ENCODE measurements at regions not wholly inside any gene's neighbourhood (a gene's known extent, or its start where the extent isn't known, plus 50 kb on each side); places are given as distances from the start of the nearest gene placed in this dataset.

- Histone ChIP-seq H3K27me3 (replicated peaks; ENCODE audit: control insufficient read depth, insufficient read depth, low read length) (no peaks in the 10 kb centered on the region), H3K9me3 (no peaks in the 10 kb centered on the region), H3K4me3 (ENCODE audit: low read depth, low read length) (no peak overlapping the region), H3K36me3 (ENCODE audit: control insufficient read depth, insufficient read depth, low read length) (no peaks in the 10 kb centered on the region), H3K4me1 (no peaks in the 10 kb centered on the region)
- CTCF ChIA-PET, result no interaction called here
- Mint-ChIP-seq H3K27ac (ENCODE audit: unreplicated experiment) (no peak overlapping the region), H3K9me3 (ENCODE audit: unreplicated experiment) (no peaks in the 10 kb centered on the region), H3K36me3 (ENCODE audit: insufficient read depth, unreplicated experiment) (no peaks in the 10 kb centered on the region), H3K4me1 (ENCODE audit: low read depth, unreplicated experiment) (no peaks in the 10 kb centered on the region), H3K4me3 (ENCODE audit: unreplicated experiment) (no peak overlapping the region), H3K27me3 (ENCODE audit: insufficient read depth, unreplicated experiment) (no peaks in the 10 kb centered on the region)
- POLR2A ChIA-PET, result no interaction called here
- no peak for TF ChIP-seq CTCF (IDR thresholded peaks at IDR 0.05; ENCODE audit: insufficient read depth in 1 of 2, low read depth in 1 of 2, low read length in 1 of 2, severe bottlenecking in 1 of 2, unreplicated experiment in 1 of 2)
- intact Hi-C loops (cut with micrococcal nuclease; ENCODE audit: unreplicated experiment), result no loop called here
- no peak for DNase-seq
- BruUV-seq (replicated peaks), result no TSS peak
These were observed 579.6 kb upstream of the IGFBP7 start for GRCh38 chr4:57689693-57690205.

GRCh38 chr4:57682275-57682674 lies 572.1 kb upstream of the IGFBP7 start:
- no peak for TF ChIP-seq CTCF (IDR thresholded peaks at IDR 0.05; ENCODE audit: insufficient read depth in 1 of 2, low read depth in 1 of 2, low read length in 1 of 2, severe bottlenecking in 1 of 2, unreplicated experiment in 1 of 2)
- no peaks in the 10 kb centered on the region for H3K9me3 Mint-ChIP-seq (ENCODE audit: unreplicated experiment)
- H3K27ac Mint-ChIP-seq (ENCODE audit: unreplicated experiment), result no peak overlapping the region
- intact Hi-C loops (cut with micrococcal nuclease; ENCODE audit: unreplicated experiment), result no loop called here
- DNase-seq, result no peak
- H3K4me1 Mint-ChIP-seq (ENCODE audit: low read depth, unreplicated experiment), result no peaks in the 10 kb centered on the region
- H3K27me3 Mint-ChIP-seq (ENCODE audit: insufficient read depth, unreplicated experiment), result no peaks in the 10 kb centered on the region
- H3K4me1 ChIP-seq, result no peaks in the 10 kb centered on the region
- no peak overlapping the region for H3K4me3 Mint-ChIP-seq (ENCODE audit: unreplicated experiment)
- POLR2A ChIA-PET, result no interaction called here
- no peaks in the 10 kb centered on the region for H3K36me3 ChIP-seq (ENCODE audit: control insufficient read depth, insufficient read depth, low read length)
- no peak overlapping the region for H3K4me3 ChIP-seq (ENCODE audit: low read depth, low read length)
- H3K27me3 ChIP-seq (replicated peaks; ENCODE audit: control insufficient read depth, insufficient read depth, low read length), result no peaks in the 10 kb centered on the region
- H3K9me3 ChIP-seq, result no peaks in the 10 kb centered on the region
- no TSS peak for BruUV-seq (replicated peaks)
- no peaks in the 10 kb centered on the region for H3K36me3 Mint-ChIP-seq (ENCODE audit: insufficient read depth, unreplicated experiment)
- CTCF ChIA-PET, result no interaction called here

GRCh38 chr4:57679969-57680368 lies 569.8 kb upstream of the IGFBP7 start:
- Mint-ChIP-seq H3K36me3 (ENCODE audit: insufficient read depth, unreplicated experiment) (no peaks in the 10 kb centered on the region), H3K27me3 (ENCODE audit: insufficient read depth, unreplicated experiment) (no peaks in the 10 kb centered on the region), H3K27ac (ENCODE audit: unreplicated experiment) (no peak overlapping the region), H3K4me3 (ENCODE audit: unreplicated experiment) (no peak overlapping the region), H3K4me1 (ENCODE audit: low read depth, unreplicated experiment) (no peaks in the 10 kb centered on the region), H3K9me3 (ENCODE audit: unreplicated experiment) (no peaks in the 10 kb centered on the region)
- intact Hi-C loops (cut with micrococcal nuclease; ENCODE audit: unreplicated experiment), result no loop called here
- DNase-seq, result no peak
- no peaks in the 10 kb centered on the region for H3K9me3 ChIP-seq
- POLR2A ChIA-PET, result no interaction called here
- no peaks in the 10 kb centered on the region for H3K36me3 ChIP-seq (ENCODE audit: control insufficient read depth, insufficient read depth, low read length)
- CTCF ChIA-PET, result no interaction called here
- H3K4me1 ChIP-seq, result no peaks in the 10 kb centered on the region
- no peak for TF ChIP-seq CTCF (IDR thresholded peaks at IDR 0.05; ENCODE audit: insufficient read depth in 1 of 2, low read depth in 1 of 2, low read length in 1 of 2, severe bottlenecking in 1 of 2, unreplicated experiment in 1 of 2)
- H3K4me3 ChIP-seq (ENCODE audit: low read depth, low read length), result no peak overlapping the region
- BruUV-seq (replicated peaks), result no TSS peak
- no peaks in the 10 kb centered on the region for H3K27me3 ChIP-seq (replicated peaks; ENCODE audit: control insufficient read depth, insufficient read depth, low read length)

All from Caco-2 (cell line).